Kidney (tissue), 13 donors: ENCODE measurements at regions not wholly inside any gene's neighbourhood (a gene's known extent, or its start where the extent isn't known, plus 50 kb on each side); places are given as distances from the start of the nearest gene placed in this dataset.

Experiments
- DNase-seq, 5 donors: peaks; one replicate each; pipeline ENCODE4 v3.0.0-alpha.2; 2013 to 2020
- FAIRE-seq: peaks from 2 replicates; lab custom pipeline; 2012; peaks lifted over from hg19 to GRCh38; lab: Jason Lieb, UNC
- H3K27ac ChIP-seq, 2 donors: one replicate each; pipeline ENCODE4 v1.7.0; 2013; ENCODE audit warnings: low read depth in 2 of 2, low read length in 2 of 2, inconsistent platforms in 1 of 2
- H3K27me3 ChIP-seq: one replicate; pipeline ENCODE4 v1.7.1; 2013; ENCODE audit warnings: low read length, inconsistent platforms; ENCODE audit not compliant: control insufficient read depth, insufficient read depth
- H3K36me3 ChIP-seq, 3 donors: one replicate each; pipeline versions ENCODE4 v1.7.0 to v1.7.1; 2013; ENCODE audit warnings: low read length in 3 of 3, control low read depth in 1 of 3, inconsistent platforms in 1 of 3; ENCODE audit not compliant: insufficient read depth in 3 of 3, control insufficient read depth in 2 of 3
- H3K4me1 ChIP-seq, 3 donors: one replicate each; pipeline versions ENCODE4 v1.7.0 to v1.7.1; 2013; ENCODE audit warnings: low read length in 3 of 3, inconsistent platforms in 1 of 3, low read depth in 1 of 3; ENCODE audit not compliant: control insufficient read depth in 2 of 3, insufficient read depth in 2 of 3
- H3K4me3 ChIP-seq, 3 donors: one replicate each; pipeline versions ENCODE4 v1.7.0 to v1.8.1; 2013; ENCODE audit warnings: low read length in 3 of 3, control low read depth in 1 of 3, inconsistent platforms in 1 of 3
- H3K9ac ChIP-seq, 3 donors: one replicate each; pipeline versions ENCODE4 v1.7.0 to v1.7.1; 2013; ENCODE audit warnings: low read length in 3 of 3, control low read depth in 1 of 3, inconsistent platforms in 1 of 3
- H3K9me3 ChIP-seq, 3 donors: one replicate each; pipeline versions ENCODE4 v1.7.0 to v1.7.1; 2013; ENCODE audit warnings: low read length in 3 of 3, control low read depth in 1 of 3, inconsistent platforms in 1 of 3; ENCODE audit not compliant: control insufficient read depth in 2 of 3, insufficient read depth in 1 of 3
- CTCF ChIP-seq: IDR thresholded peaks from 3 replicates; pipeline ENCODE4 v1.5.1; 2012; ENCODE audit warnings: mild to moderate bottlenecking, moderate library complexity, borderline replicate concordance; ENCODE audit not compliant: insufficient read depth; ENCODE audit errors: extremely low read depth
- intact Hi-C: fragments of 100-400 bp; cut with DNase I; formaldehyde crosslinking; loops from one replicate; pipeline ENCODE4 v1.11.1; 2022
- donor health status: control.
- donor health status: control.
- donor health status: control.
- donor health status: control.
- donor health status: control.
- donor health status: DM: yes; HTN: yes; CAD: no.
- donor health status: Normal renal cell carcinoma (clear cell type).

DNA sequence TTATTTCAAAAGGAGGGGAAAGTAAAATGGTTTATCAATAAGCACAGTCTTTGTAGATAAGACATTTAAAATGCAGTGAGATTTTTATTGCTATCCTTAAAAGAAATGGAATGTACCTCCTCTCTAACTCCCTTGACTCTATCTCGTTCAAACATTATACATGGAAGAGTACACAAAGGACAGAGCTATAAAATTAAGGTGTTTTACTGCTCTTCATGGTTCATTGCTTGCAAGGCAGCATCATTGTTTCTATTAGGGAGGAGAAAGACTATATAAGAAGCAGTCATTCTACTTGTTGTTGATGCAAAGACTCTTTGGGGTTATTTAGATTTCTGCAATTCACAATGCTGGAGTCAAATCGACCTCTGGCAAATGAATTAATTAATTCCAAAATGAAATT, 380.2 kb upstream of the NDST3 start:
- DNase-seq, result peak in 2 of 5 donors; percentile 77 to 86
- H3K9me3 ChIP-seq, result no peaks in the 10 kb centered on the region
- H3K27me3 ChIP-seq, result no peaks in the 10 kb centered on the region
- H3K9ac ChIP-seq, result no peak overlapping the region
- H3K27ac ChIP-seq, result no peak overlapping the region
- H3K36me3 ChIP-seq, result no peaks in the 10 kb centered on the region
- no peak overlapping the region for H3K4me3 ChIP-seq
- intact Hi-C loops, result no loop called here
- no peak for TF ChIP-seq CTCF
- FAIRE-seq, result no peak
- H3K4me1 ChIP-seq, result no peaks in the 10 kb centered on the region

DNA sequence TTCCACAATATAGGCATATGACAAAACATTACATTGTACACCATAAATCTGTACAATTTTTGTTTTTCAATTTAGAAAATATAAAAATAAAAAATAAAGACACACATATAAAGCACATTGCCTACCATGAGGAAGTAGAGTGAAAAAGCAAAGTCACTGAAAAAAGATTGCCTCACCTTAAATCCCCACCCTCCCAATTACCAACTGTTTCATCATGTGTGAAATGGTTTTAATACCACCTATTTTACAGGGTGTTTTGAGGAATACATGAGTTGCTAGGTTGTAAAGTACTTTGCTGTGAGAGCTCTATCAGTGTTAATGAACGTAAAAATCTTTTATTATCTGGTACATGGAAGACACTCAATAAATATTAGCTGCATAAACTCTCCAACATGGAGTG, 373.6 kb upstream of the NDST3 start:
- FAIRE-seq (no peak), DNase-seq (no peak)
- Histone ChIP-seq H3K9me3 (no peaks in the 10 kb centered on the region), H3K9ac (no peak overlapping the region), H3K36me3 (no peaks in the 10 kb centered on the region), H3K27ac (no peak overlapping the region), H3K4me1 (no peaks in the 10 kb centered on the region), H3K27me3 (no peaks in the 10 kb centered on the region), H3K4me3 (no peak overlapping the region)
- intact Hi-C loops, result no loop called here
- TF ChIP-seq CTCF, result no peak

- H3K27me3 ChIP-seq, result no peaks in the 10 kb centered on the region
- no peak for TF ChIP-seq CTCF
- DNase-seq (no peak), FAIRE-seq (peak; percentile 23)
- no peak overlapping the region for H3K9ac ChIP-seq
- H3K9me3 ChIP-seq, result no peaks in the 10 kb centered on the region
- H3K4me1 ChIP-seq, result no peaks in the 10 kb centered on the region
- H3K4me3 ChIP-seq, result no peak overlapping the region
- H3K36me3 ChIP-seq, result no peaks in the 10 kb centered on the region
- intact Hi-C loops, result no loop called here
- H3K27ac ChIP-seq, result no peak overlapping the region
These were observed 372.9 kb upstream of the NDST3 start for GRCh38 chr4:117661091-117662072.
